Keratinocyte (primary cell): ENCODE measurements at regions not wholly inside any gene's neighbourhood (a gene's known extent, or its start where the extent isn't known, plus 50 kb on each side); places are given as distances from the start of the nearest gene placed in this dataset.

Source experiments
- DNase-seq: peaks from one replicate; pipeline ENCODE4 v3.0.0-alpha.2; 2011; ENCODE audit warnings: low read depth, missing footprints, low spot score
- FAIRE-seq: peaks from 2 replicates; lab custom pipeline; 2011; peaks lifted over from hg19 to GRCh38; lab: Jason Lieb, UNC
- H2AFZ ChIP-seq: 2 replicates; pipeline ENCODE4 v1.6.0; 2012; ENCODE audit warnings: low read length, control low read depth, inconsistent platforms; ENCODE audit not compliant: control insufficient read depth
- H3K27ac ChIP-seq: 2 replicates; pipeline ENCODE4 v1.5.1; 2011; ENCODE audit warnings: low read length; ENCODE audit not compliant: control insufficient read depth, insufficient read depth
- H3K27me3 ChIP-seq: 3 replicates; pipeline ENCODE4 v1.6.0; 2011; ENCODE audit warnings: low read length; ENCODE audit not compliant: control insufficient read depth, insufficient read depth; ENCODE audit errors: extremely low read depth
- H3K36me3 ChIP-seq, 2 experiments: 2 replicates in 1 of 2; 3 replicates in 1 of 2; pipeline ENCODE4 v1.5.1; 2011; ENCODE audit warnings: low read length in 2 of 2, mild to moderate bottlenecking in 1 of 2; ENCODE audit not compliant: control insufficient read depth in 2 of 2, insufficient read depth in 2 of 2; ENCODE audit errors: extremely low read depth in 1 of 2
- H3K4me1 ChIP-seq: 3 replicates; pipeline ENCODE4 v1.5.1; 2011; ENCODE audit warnings: low read length; ENCODE audit not compliant: control insufficient read depth, insufficient read depth; ENCODE audit errors: extremely low read depth
- H3K4me2 ChIP-seq: 3 replicates; pipeline ENCODE4 v1.6.0; 2011; ENCODE audit warnings: low read depth, low read length; ENCODE audit not compliant: control insufficient read depth, insufficient read depth; ENCODE audit errors: extremely low read depth
- H3K4me3 ChIP-seq, 3 experiments: fragments of 200-600 bp in 1 of 3; sonication (generic) in 1 of 3; 2 replicates in 2 of 3; 3 replicates in 1 of 3; pipeline ENCODE4 v1.5.1; 2011 to 2016; ENCODE audit warnings: low read length in 3 of 3, mild to moderate bottlenecking in 3 of 3, control low read depth in 2 of 3, inconsistent platforms in 1 of 3, low read depth in 1 of 3, mixed read lengths in 1 of 3, mixed run types in 1 of 3, moderate library complexity in 1 of 3; ENCODE audit not compliant: control insufficient read depth in 2 of 3, insufficient read depth in 2 of 3; ENCODE audit errors: extremely low read depth in 1 of 3
- H3K79me2 ChIP-seq: 2 replicates; pipeline ENCODE4 v1.6.0; 2012; ENCODE audit warnings: low read length; ENCODE audit not compliant: control insufficient read depth, insufficient read depth
- H3K9ac ChIP-seq: 3 replicates; pipeline ENCODE4 v1.6.0; 2011; ENCODE audit warnings: low read length; ENCODE audit not compliant: control insufficient read depth, insufficient read depth; ENCODE audit errors: extremely low read depth
- H3K9me1 ChIP-seq: 3 replicates; pipeline ENCODE4 v1.6.0; 2011; ENCODE audit warnings: low read length; ENCODE audit not compliant: control insufficient read depth, insufficient read depth; ENCODE audit errors: extremely low read depth
- H3K9me3 ChIP-seq: 2 replicates; pipeline ENCODE4 v1.5.1; 2012; ENCODE audit warnings: low read depth, low read length; ENCODE audit not compliant: control insufficient read depth
- H4K20me1 ChIP-seq: 3 replicates; pipeline ENCODE4 v1.6.0; 2011; ENCODE audit warnings: low read length; ENCODE audit not compliant: control insufficient read depth, insufficient read depth; ENCODE audit errors: extremely low read depth
- EZH2 ChIP-seq: IDR thresholded peaks from one replicate; pipeline ENCODE4 v1.6.1; 2012; ENCODE audit warnings: inconsistent platforms, mild to moderate bottlenecking, low read length, moderate library complexity
- dilution Hi-C: fragments of 300-500 bp; cut with MboI; formaldehyde crosslinking; loops from one replicate; pipeline ENCODE4 v1.7.0; 2020; ENCODE audit warnings: low sequenced_read_pairs; ENCODE audit not compliant: extremely low pct_ligation_motif_present
- TF ChIP-seq, protein P1 (sequence below), 3 experiments: IDR thresholded peaks in 1 of 3; conservative IDR thresholded peaks in 1 of 3; optimal IDR thresholded peaks in 1 of 3; 2 replicates in 2 of 3; 3 replicates in 1 of 3; pipeline versions ENCODE3 to v1.5.1; 2011; ENCODE audit warnings: low read length in 3 of 3, mild to moderate bottlenecking in 3 of 3, moderate library complexity in 2 of 3, control low read depth in 1 of 3, inconsistent platforms in 1 of 3; ENCODE audit not compliant: insufficient read depth in 2 of 3; ENCODE audit errors: extremely low read depth in 1 of 3

DNA sequence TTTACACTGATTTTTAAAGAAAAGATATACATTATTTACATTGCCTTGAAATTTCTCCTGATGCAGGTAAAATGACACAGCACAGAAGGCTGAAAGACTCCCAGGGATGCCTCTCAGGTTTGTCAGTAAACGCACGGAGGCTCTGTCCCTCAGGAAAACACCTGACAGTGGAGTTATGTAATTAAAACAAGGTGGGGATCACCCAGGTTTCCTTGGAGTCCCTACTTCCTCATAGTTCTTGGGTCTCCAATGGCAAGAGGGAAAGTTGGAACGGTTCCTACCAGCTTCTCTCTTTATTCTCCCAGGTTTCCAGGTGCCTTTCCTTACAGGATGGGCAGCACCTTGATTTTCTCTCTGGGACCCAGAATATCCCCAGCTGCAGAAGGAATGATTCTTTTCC lies 654.8 kb downstream of the SLC4A3 start:
- Histone ChIP-seq H3K9ac (no peak overlapping the region), H3K27me3 (no peaks in the 10 kb centered on the region), H3K36me3 (no peaks in the 10 kb centered on the region), H3K9me1 (no peaks in the 10 kb centered on the region), H3K4me1 (peaks cover 31% of the 10 kb centered on the region), H3K4me2 (no peak overlapping the region), H3K79me2 (no peaks in the 10 kb centered on the region), H2AFZ (peak overlapping the region; percentile 28), H4K20me1 (no peaks in the 10 kb centered on the region), H3K4me3 (no peak overlapping the region), H3K9me3 (no peaks in the 10 kb centered on the region), H3K27ac (no peak overlapping the region)
- DNase-seq = no peak
- dilution Hi-C loops = no loop called here
- no peak for TF ChIP-seq EZH2
- TF ChIP-seq, protein P1, sequence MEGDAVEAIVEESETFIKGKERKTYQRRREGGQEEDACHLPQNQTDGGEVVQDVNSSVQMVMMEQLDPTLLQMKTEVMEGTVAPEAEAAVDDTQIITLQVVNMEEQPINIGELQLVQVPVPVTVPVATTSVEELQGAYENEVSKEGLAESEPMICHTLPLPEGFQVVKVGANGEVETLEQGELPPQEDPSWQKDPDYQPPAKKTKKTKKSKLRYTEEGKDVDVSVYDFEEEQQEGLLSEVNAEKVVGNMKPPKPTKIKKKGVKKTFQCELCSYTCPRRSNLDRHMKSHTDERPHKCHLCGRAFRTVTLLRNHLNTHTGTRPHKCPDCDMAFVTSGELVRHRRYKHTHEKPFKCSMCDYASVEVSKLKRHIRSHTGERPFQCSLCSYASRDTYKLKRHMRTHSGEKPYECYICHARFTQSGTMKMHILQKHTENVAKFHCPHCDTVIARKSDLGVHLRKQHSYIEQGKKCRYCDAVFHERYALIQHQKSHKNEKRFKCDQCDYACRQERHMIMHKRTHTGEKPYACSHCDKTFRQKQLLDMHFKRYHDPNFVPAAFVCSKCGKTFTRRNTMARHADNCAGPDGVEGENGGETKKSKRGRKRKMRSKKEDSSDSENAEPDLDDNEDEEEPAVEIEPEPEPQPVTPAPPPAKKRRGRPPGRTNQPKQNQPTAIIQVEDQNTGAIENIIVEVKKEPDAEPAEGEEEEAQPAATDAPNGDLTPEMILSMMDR (optimal IDR thresholded peaks at IDR 0.05 in 1 of 3, IDR thresholded peaks at IDR 0.05 in 1 of 3, conservative IDR thresholded peaks at IDR 0.05 in 1 of 3; ENCODE audit: extremely low read depth in 1 of 3, insufficient read depth in 2 of 3, low read length in 3 of 3) = no peak
- FAIRE-seq = no peak

DNA sequence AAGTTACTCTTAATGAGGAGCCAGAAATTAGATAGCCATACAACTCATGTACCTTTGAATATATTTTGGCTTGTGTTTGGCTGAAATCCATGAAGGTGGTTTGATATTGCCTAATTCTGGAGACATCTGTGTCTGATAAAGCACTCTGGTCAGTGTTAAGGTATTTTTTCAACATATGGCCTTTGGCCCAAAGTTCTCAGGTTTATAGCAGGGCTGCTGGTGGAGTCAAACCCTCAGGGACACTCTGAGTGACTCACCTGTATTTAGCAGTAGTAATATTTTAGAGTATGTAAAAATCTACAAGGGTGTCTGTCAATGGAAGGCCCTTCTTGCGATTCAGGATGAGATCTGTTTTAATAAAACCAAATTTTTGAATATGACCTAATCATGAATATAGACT lies 666.5 kb downstream of the SLC4A3 start:
- FAIRE-seq = no peak

More for the DNA sequence above, 666.5 kb downstream of the SLC4A3 start:
- H2AFZ ChIP-seq = no peak overlapping the region
- no peak for TF ChIP-seq EZH2
- TF ChIP-seq, protein P1 (optimal IDR thresholded peaks at IDR 0.05 in 1 of 3, IDR thresholded peaks at IDR 0.05 in 1 of 3, conservative IDR thresholded peaks at IDR 0.05 in 1 of 3; ENCODE audit: extremely low read depth in 1 of 3, insufficient read depth in 2 of 3, low read length in 3 of 3) = no peak
- H3K4me3 ChIP-seq = no peak overlapping the region
- H3K4me2 ChIP-seq = no peak overlapping the region
- no peaks in the 10 kb centered on the region for H4K20me1 ChIP-seq
- H3K79me2 ChIP-seq = no peaks in the 10 kb centered on the region
- DNase-seq = no peak
- H3K27ac ChIP-seq = no peak overlapping the region
- H3K4me1 ChIP-seq = no peaks in the 10 kb centered on the region
- no peaks in the 10 kb centered on the region for H3K9me1 ChIP-seq
- no peaks in the 10 kb centered on the region for H3K9me3 ChIP-seq
- dilution Hi-C loops = no loop called here
- H3K36me3 ChIP-seq = no peaks in the 10 kb centered on the region
- H3K9ac ChIP-seq = no peak overlapping the region
- H3K27me3 ChIP-seq = no peaks in the 10 kb centered on the region
